ENCODE measurements at regions not wholly inside any gene's neighbourhood (a gene's known extent, or its start where the extent isn't known, plus 50 kb on each side); places are given as distances from the start of the nearest gene placed in this dataset.

- Mint-ChIP-seq H3K9me3 (no peaks in the 10 kb centered on the region), H3K36me3 (peaks cover 0 to 4% of the 10 kb centered on the region in 2 donors), H3K27ac (no peak overlapping the region)
- DNase-seq (ENCODE audit: low spot score in 2 of 2) (no peak), ATAC-seq (no peak)
Measured at GRCh38 chr9:7961076-7961475, 161.5 kb upstream of the DMAC1 start.

GRCh38 chr9:7960320-7961050, 160.9 kb upstream of the DMAC1 start:
- H3K27ac Mint-ChIP-seq = no peak overlapping the region
- DNase-seq (ENCODE audit: low spot score in 2 of 2) = no peak
- peaks cover 0 to 4% of the 10 kb centered on the region in 2 donors for H3K36me3 Mint-ChIP-seq
- ATAC-seq = no peak
- no peaks in the 10 kb centered on the region for H3K9me3 Mint-ChIP-seq

DNA sequence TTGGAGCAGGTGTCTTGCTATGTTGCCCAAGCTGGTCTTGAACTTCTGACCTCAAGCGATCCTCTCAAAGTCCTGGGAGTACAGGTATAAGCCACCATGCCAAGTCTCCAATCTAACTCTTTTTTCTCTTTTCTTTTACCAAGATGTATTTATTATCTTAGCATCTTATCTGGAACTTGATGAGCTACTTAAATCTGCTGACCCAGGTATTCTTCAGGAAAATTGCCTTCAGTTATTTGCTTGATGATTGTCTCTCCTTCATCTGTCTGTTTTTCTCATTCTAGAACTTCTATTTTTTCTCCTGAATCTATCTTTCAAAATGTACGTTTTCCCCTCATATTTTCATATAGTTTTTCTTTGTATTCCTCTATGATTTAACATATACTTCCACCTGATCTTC, 158.2 kb upstream of the DMAC1 start:
- ATAC-seq (no peak), DNase-seq (ENCODE audit: low spot score in 2 of 2) (no peak)
- Mint-ChIP-seq H3K36me3 (no peaks in the 10 kb centered on the region), H3K9me3 (no peaks in the 10 kb centered on the region), H3K27ac (no peak overlapping the region)

GRCh38 chr9:7947577-7947976, 148.0 kb upstream of the DMAC1 start:
- Mint-ChIP-seq H3K27ac (no peak overlapping the region), H3K9me3 (peaks cover 0 to 5% of the 10 kb centered on the region in 2 donors), H3K36me3 (no peaks in the 10 kb centered on the region)
- DNase-seq (ENCODE audit: low spot score in 2 of 2) (no peak), ATAC-seq (no peak)

DNA sequence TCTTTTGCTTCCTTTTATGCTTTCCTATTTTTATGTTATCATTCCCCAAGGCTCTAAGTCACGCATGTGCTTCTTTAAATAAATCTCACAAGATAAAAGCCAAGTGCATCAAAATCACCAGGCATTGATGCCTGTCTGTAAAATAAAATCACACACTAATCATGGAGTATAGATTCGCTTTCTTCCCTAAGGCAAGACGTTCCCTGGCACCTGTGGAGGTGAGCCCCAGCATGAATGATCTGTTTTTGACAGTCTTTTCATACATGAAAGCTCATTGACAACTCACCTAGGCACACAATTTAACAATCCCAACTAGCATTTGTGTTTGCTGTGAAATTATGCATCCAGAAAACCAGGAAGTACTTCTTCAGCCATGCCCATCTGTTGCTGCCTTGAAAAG, 146.9 kb upstream of the DMAC1 start:
- Mint-ChIP-seq H3K27ac (no peak overlapping the region), H3K9me3 (peaks cover 0 to 5% of the 10 kb centered on the region in 2 donors), H3K36me3 (no peaks in the 10 kb centered on the region)
- no peak for ATAC-seq
- no peak for DNase-seq (ENCODE audit: low spot score in 2 of 2)

GRCh38 chr9:7944572-7944971, 145.0 kb upstream of the DMAC1 start:
- Mint-ChIP-seq H3K9me3 (peaks cover 6 to 15% of the 10 kb centered on the region in 2 donors), H3K36me3 (peaks cover 8 to 14% of the 10 kb centered on the region in 2 donors), H3K27ac (no peak overlapping the region)
- DNase-seq (ENCODE audit: low spot score in 2 of 2) (no peak), ATAC-seq (no peak)

- ATAC-seq (no peak), DNase-seq (ENCODE audit: low spot score in 2 of 2) (no peak)
- Mint-ChIP-seq H3K27ac (no peak overlapping the region), H3K9me3 (peaks cover 6 to 16% of the 10 kb centered on the region in 2 donors), H3K36me3 (peaks cover 10 to 31% of the 10 kb centered on the region in 2 donors)
Measured at GRCh38 chr9:7937761-7938491, 138.3 kb upstream of the DMAC1 start.

DNA sequence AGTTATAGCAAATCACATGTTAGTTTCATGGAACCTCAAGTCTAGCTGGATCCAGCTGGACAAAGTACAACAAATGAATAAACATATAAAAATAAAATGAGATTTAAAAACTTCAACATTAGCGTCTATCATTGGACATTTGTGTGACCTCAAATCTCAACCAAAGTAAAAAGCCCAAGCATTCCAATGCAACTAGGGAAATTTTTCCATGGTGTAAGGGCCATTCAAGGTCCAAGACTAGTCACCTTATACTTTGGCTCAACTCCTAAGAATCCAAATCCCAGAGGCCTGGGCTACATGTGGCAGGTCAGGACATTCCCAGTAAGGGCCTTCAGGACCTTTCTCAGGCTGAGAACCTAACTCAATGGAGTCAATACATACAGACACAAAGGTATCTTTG, 137.4 kb upstream of the DMAC1 start:
- Mint-ChIP-seq H3K9me3 (peaks cover 6 to 16% of the 10 kb centered on the region in 2 donors), H3K36me3 (peaks cover 10 to 31% of the 10 kb centered on the region in 2 donors), H3K27ac (no peak overlapping the region)
- no peak for DNase-seq (ENCODE audit: low spot score in 2 of 2)
- no peak for ATAC-seq

- Mint-ChIP-seq H3K9me3 (peaks cover 6 to 16% of the 10 kb centered on the region in 2 donors), H3K36me3 (peaks cover 10 to 31% of the 10 kb centered on the region in 2 donors), H3K27ac (peak overlapping the region; percentile 55 to 88)
- ATAC-seq = peak; percentile 7 to 31
- peak in 1 of 2 donors; percentile 51 for DNase-seq (ENCODE audit: low spot score in 2 of 2)
Measured at GRCh38 chr9:7936163-7936562, 136.6 kb upstream of the DMAC1 start.

DNA sequence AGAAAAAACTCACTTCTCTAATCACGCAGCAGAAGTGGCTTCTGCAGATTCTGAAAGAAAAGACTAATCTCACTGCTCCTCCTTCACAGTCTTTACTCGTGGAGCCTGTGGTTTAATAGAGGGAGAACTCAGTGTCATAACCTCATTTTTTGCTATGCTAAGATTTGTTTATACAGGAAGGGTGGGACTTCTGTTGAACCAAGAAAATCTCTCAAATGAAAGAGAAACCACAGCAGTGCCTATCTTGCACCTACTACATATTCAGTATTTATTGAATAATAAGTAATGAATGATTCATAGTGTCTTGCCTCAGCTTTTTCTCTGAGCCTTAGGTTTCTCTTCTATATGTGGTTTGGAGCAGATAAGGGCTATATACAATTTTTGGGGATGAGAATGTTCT, 136.1 kb upstream of the DMAC1 start:
- DNase-seq (ENCODE audit: low spot score in 2 of 2) = no peak
- peak overlapping the region; percentile 55 to 88 for H3K27ac Mint-ChIP-seq
- peak; percentile 70 to 86 for ATAC-seq
- H3K36me3 Mint-ChIP-seq = peaks cover 10 to 28% of the 10 kb centered on the region in 2 donors
- H3K9me3 Mint-ChIP-seq = peaks cover 6 to 16% of the 10 kb centered on the region in 2 donors

DNA sequence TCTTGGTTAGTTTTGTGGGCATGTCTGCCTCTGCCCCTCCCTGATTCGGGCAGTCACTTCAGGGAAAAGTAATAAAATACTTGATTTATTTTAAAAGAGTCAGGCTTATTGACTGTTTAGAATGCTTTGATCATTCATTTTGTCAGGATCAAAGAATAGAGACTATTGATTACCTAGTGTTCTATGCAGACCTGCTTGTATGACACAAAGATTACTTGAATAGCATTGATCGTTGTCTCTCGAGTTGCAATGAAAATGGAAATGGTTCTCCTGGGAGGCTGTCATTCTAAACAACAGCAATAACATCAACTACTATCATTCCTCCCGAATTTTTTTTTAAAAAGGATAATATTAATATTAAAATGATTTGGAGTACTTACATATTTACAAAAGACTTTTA, 133.2 kb upstream of the DMAC1 start:
- Mint-ChIP-seq H3K36me3 (peaks cover 0 to 5% of the 10 kb centered on the region in 2 donors), H3K27ac (no peak overlapping the region), H3K9me3 (peaks cover 0 to 8% of the 10 kb centered on the region in 2 donors)
- no peak for ATAC-seq
- no peak for DNase-seq (ENCODE audit: low spot score in 2 of 2)

DNA sequence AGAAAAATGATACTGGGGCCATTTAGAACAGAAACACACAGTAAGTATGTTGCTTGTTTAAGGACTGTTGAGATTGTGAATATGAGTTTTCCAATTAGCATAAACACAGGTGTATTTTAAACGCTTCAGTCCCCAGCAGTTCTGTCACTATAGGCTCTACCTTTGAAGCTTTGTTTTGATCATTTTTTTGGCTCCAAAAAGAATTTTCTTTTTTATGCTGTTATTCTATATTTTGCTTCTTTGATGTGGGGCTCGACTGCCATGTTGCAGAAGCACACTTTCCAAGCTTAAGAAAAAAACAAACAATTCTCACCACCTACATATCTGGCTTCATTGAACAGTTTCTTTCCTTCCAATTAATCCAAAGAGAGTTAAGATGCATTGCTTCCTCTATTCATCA, 131.0 kb upstream of the DMAC1 start:
- Mint-ChIP-seq H3K36me3 (no peaks in the 10 kb centered on the region), H3K27ac (no peak overlapping the region), H3K9me3 (peaks cover 0 to 5% of the 10 kb centered on the region in 2 donors)
- ATAC-seq = no peak
- no peak for DNase-seq (ENCODE audit: low spot score in 2 of 2)

- ATAC-seq (no peak), DNase-seq (ENCODE audit: low spot score in 2 of 2) (no peak)
- no peaks in the 10 kb centered on the region for H3K36me3 Mint-ChIP-seq
- H3K9me3 Mint-ChIP-seq = no peaks in the 10 kb centered on the region
- H3K27ac Mint-ChIP-seq = no peak overlapping the region
Measured at GRCh38 chr9:7921545-7922197, 122.1 kb upstream of the DMAC1 start.

DNA sequence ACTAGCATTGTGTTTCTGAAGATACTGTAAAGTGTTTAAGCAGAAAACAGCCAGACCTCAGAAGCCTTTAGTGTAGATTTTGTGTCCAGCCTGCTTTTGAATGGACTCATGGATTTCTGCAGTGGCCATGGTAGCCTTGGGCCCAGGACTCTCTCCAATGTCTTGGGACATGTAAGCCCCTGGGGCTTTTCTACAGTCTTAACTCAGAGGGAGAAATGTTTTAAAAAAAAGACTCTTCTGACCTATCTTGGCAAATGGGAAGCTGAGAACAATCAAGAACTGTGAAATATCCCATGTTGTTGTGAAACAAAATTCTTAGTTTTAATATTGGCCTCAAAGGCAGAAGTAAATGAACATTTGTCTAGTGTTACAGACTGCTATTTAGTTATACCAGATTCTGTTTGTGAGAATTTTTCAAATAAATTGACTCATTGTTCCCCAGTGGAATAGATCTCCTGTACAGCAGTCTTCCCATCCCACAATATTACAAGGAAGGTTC, 112.5 kb upstream of the DMAC1 start:
- ATAC-seq (no peak), DNase-seq (ENCODE audit: low spot score in 2 of 2) (no peak)
- peak overlapping the region in 1 of 2 donors; percentile 41 for H3K27ac Mint-ChIP-seq
- H3K36me3 Mint-ChIP-seq = no peaks in the 10 kb centered on the region
- H3K9me3 Mint-ChIP-seq = no peaks in the 10 kb centered on the region

DNA sequence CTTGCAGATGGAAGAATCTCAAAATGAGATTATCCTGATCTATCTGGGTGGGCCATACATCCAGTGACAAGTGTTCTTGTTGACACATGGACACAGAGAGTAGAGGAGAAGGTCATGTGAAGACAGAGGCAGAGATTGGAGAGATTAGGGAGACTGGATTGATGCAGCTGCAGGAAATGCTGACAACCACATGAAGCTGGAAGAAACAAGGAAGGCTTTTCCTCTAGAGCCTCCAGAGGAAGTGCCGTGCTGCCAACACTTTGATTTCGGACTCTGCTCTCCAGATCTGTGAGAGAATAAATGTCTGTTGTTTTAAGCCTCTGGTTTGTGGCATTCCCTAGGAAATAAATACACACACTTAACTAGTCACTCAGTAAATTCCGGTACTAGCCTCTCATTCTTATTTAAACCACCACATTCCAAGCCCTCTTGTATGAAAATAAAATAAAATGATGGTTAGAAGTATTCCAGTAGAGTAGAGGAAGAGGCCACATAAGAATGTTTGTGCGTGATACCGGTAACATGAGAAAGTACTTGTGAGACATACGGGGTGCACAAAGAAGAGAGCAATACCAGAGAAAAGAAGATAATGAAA, 110.9 kb upstream of the DMAC1 start:
- no peak for ATAC-seq
- H3K27ac Mint-ChIP-seq = no peak overlapping the region
- H3K9me3 Mint-ChIP-seq = no peaks in the 10 kb centered on the region
- no peak for DNase-seq (ENCODE audit: low spot score in 2 of 2)
- H3K36me3 Mint-ChIP-seq = no peaks in the 10 kb centered on the region

GRCh38 chr9:7909537-7909936, 110.0 kb upstream of the DMAC1 start:
- ATAC-seq (no peak), DNase-seq (ENCODE audit: low spot score in 2 of 2) (no peak)
- H3K36me3 Mint-ChIP-seq = no peaks in the 10 kb centered on the region
- no peaks in the 10 kb centered on the region for H3K9me3 Mint-ChIP-seq
- H3K27ac Mint-ChIP-seq = no peak overlapping the region
